Osteocyte (in vitro differentiated cells): ENCODE measurements at regions not wholly inside any gene's neighbourhood (a gene's known extent, or its start where the extent isn't known, plus 50 kb on each side); places are given as distances from the start of the nearest gene placed in this dataset.

Experiments used
- DNase-seq: peaks from one replicate; pipeline ENCODE4 v3.0.0; 2021; ENCODE audit warnings: mixed read lengths; ENCODE audit not compliant: unreplicated experiment; ENCODE audit errors: extremely low spot score
- H3K27ac Mint-ChIP-seq: one replicate; pipeline ENCODE4 v1.8.0; 2021; ENCODE audit warnings: mild to moderate bottlenecking, mixed read lengths; ENCODE audit not compliant: unreplicated experiment
- H3K27me3 Mint-ChIP-seq: one replicate; pipeline ENCODE4 v1.8.0; 2021; ENCODE audit warnings: mixed read lengths; ENCODE audit not compliant: unreplicated experiment
- H3K36me3 Mint-ChIP-seq: one replicate; pipeline ENCODE4 v1.8.0; 2021; ENCODE audit warnings: mixed read lengths; ENCODE audit not compliant: unreplicated experiment
- H3K4me1 Mint-ChIP-seq: one replicate; pipeline ENCODE4 v1.8.0; 2021; ENCODE audit warnings: mixed read lengths; ENCODE audit not compliant: unreplicated experiment
- H3K4me3 Mint-ChIP-seq: one replicate; pipeline ENCODE4 v1.8.0; 2021; ENCODE audit warnings: mild to moderate bottlenecking, moderate library complexity, mixed read lengths; ENCODE audit not compliant: unreplicated experiment
- H3K9me3 Mint-ChIP-seq: one replicate; pipeline ENCODE4 v1.8.0; 2021; ENCODE audit warnings: mixed read lengths; ENCODE audit not compliant: unreplicated experiment
- TF ChIP-seq, protein P1 (sequence below): fragments of 200-600 bp; sonication (generic); IDR thresholded peaks from 2 replicates; pipeline ENCODE4 v1.5.0; 2021; ENCODE audit warnings: antibody characterized with exemption, mild to moderate bottlenecking, moderate library complexity

DNA sequence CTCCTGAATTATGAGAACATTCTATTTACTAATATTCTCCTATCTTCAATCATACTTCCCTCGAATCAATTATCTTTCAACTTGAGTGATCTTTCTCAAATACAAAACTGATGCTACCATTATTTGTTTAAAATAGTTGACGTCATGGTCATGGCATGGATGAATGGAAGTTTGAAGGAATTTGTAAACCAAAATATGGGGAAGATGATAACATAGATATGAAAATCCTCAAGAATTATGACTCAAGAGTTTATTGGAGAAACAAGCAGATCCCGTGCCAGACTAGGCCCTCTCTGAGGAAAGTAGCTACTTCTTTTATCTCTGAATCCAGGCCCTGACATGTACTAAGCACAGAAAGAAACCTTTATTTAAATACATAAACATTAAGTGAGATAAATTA, 270.4 kb upstream of the MC4R start:
- Mint-ChIP-seq H3K27me3 (peaks cover 11% of the 10 kb centered on the region), H3K36me3 (no peaks in the 10 kb centered on the region)

DNA sequence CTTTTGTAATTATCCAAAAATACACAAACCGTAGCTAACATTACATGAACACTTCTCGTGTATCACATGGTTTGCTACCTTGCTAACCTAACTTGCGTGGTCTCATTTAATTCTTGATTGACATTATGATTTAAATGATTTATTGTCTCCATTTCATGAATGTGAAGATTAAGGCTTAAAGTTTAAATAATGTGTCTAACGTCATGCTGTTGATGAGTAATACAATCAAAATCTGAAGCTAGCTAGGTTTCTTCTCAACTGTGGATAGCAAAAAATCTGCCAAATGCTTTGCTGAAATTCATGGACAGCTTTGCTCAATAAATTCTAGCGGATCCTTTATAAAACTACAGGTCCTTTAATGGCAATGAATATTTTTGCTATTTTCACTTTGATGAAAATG, 274.1 kb upstream of the MC4R start:
- H3K27me3 Mint-ChIP-seq = peaks cover 17% of the 10 kb centered on the region
- no peaks in the 10 kb centered on the region for H3K9me3 Mint-ChIP-seq
- H3K4me1 Mint-ChIP-seq = no peaks in the 10 kb centered on the region

More for the DNA sequence above, 270.4 kb upstream of the MC4R start:
- Mint-ChIP-seq H3K27ac (no peak overlapping the region), H3K4me1 (no peaks in the 10 kb centered on the region), H3K4me3 (no peak overlapping the region), H3K9me3 (no peaks in the 10 kb centered on the region)
- TF ChIP-seq, protein P1, sequence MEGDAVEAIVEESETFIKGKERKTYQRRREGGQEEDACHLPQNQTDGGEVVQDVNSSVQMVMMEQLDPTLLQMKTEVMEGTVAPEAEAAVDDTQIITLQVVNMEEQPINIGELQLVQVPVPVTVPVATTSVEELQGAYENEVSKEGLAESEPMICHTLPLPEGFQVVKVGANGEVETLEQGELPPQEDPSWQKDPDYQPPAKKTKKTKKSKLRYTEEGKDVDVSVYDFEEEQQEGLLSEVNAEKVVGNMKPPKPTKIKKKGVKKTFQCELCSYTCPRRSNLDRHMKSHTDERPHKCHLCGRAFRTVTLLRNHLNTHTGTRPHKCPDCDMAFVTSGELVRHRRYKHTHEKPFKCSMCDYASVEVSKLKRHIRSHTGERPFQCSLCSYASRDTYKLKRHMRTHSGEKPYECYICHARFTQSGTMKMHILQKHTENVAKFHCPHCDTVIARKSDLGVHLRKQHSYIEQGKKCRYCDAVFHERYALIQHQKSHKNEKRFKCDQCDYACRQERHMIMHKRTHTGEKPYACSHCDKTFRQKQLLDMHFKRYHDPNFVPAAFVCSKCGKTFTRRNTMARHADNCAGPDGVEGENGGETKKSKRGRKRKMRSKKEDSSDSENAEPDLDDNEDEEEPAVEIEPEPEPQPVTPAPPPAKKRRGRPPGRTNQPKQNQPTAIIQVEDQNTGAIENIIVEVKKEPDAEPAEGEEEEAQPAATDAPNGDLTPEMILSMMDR = no peak
- DNase-seq = no peak

GRCh38 chr18:60649107-60649506, 276.5 kb upstream of the MC4R start:
- no peak for DNase-seq
- Mint-ChIP-seq H3K27ac (no peak overlapping the region), H3K36me3 (no peaks in the 10 kb centered on the region), H3K27me3 (peaks cover 19% of the 10 kb centered on the region), H3K4me1 (no peaks in the 10 kb centered on the region), H3K9me3 (no peaks in the 10 kb centered on the region), H3K4me3 (no peak overlapping the region)
- TF ChIP-seq, protein P1 = no peak

More for the DNA sequence above, 274.1 kb upstream of the MC4R start:
- TF ChIP-seq, protein P1 = no peak
- no peak overlapping the region for H3K27ac Mint-ChIP-seq
- no peaks in the 10 kb centered on the region for H3K36me3 Mint-ChIP-seq
- H3K4me3 Mint-ChIP-seq = no peak overlapping the region
- DNase-seq = no peak

GRCh38 chr18:60649842-60650536, 277.4 kb upstream of the MC4R start:
- Mint-ChIP-seq H3K36me3 (no peaks in the 10 kb centered on the region), H3K27ac (no peak overlapping the region), H3K9me3 (no peaks in the 10 kb centered on the region), H3K4me3 (no peak overlapping the region), H3K27me3 (peaks cover 16% of the 10 kb centered on the region), H3K4me1 (no peaks in the 10 kb centered on the region)
- TF ChIP-seq, protein P1 = no peak
- DNase-seq = no peak

DNA sequence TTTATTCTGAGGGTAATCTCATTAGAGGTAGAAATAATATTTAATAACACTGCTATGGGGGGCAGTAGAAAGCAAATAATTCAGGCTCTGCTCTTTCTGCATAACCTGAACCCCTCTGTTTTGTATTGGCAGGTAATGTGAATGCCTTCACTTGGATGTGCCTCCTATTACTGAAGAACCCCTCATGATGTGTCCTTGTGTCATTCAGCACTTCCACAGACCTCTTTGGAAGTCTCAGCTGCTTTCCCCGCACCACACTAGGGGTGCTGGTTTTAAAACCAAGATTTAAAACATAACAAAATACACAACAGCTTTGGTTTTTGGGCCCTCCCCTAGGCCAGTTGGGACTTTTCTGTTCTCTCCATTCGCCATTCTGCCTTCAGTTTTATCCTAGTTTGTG, 281.7 kb upstream of the MC4R start:
- Mint-ChIP-seq H3K27me3 (peaks cover 16% of the 10 kb centered on the region), H3K4me1 (no peaks in the 10 kb centered on the region), H3K4me3 (no peak overlapping the region), H3K27ac (no peak overlapping the region), H3K9me3 (no peaks in the 10 kb centered on the region), H3K36me3 (no peaks in the 10 kb centered on the region)
- TF ChIP-seq, protein P1 = no peak
- DNase-seq = no peak
